Breast epithelium (tissue), 3 donors: ENCODE measurements at regions not wholly inside any gene's neighbourhood (a gene's known extent, or its start where the extent isn't known, plus 50 kb on each side); places are given as distances from the start of the nearest gene placed in this dataset.
"Not testable (repeated sequence)": the region's sequence is repeated elsewhere in the genome, so short reads cannot be mapped to it uniquely, and the experiment has no call there.

Experiments used
- CTCF ChIP-seq, 3 donors: fragments of 450-650 bp; IDR thresholded peaks; one replicate each; pipeline ENCODE4 v1.5.1; 2016 to 2017; ENCODE audit warnings: antibody characterized with exemption in 3 of 3, mild to moderate bottlenecking in 3 of 3, moderate library complexity in 3 of 3
- POLR2A ChIP-seq: fragments of 450-650 bp; IDR thresholded peaks from one replicate; pipeline ENCODE4 v1.6.1; 2016; ENCODE audit warnings: antibody characterized with exemption, mild to moderate bottlenecking, moderate library complexity

- not testable (repeated sequence) for TF ChIP-seq POLR2A; CTCF (IDR thresholded peaks at IDR 0.05)
These were observed 182.1 kb upstream of the FOXD4L5 start for GRCh38 chr9:65466911-65467734.
